SK-N-SH treated with all-trans-retinoic acid at 6 μM for 48 hours (cell line): ENCODE measurements at regions not wholly inside any gene's neighbourhood (a gene's known extent, or its start where the extent isn't known, plus 50 kb on each side); places are given as distances from the start of the nearest gene placed in this dataset.

Experiments used
- CREB5 ChIP-seq: fragments of 250-450 bp; sonication (Bioruptor Pico); IDR thresholded peaks from 2 replicates; pipeline ENCODE4 v1.5.1; 2020; ENCODE audit warnings: low read depth, mild to moderate bottlenecking, moderate library complexity
- CSRNP3 ChIP-seq: fragments of 250-450 bp; sonication (Bioruptor Pico); IDR thresholded peaks from 2 replicates; pipeline ENCODE4 v1.5.1; 2021; ENCODE audit warnings: mild to moderate bottlenecking, moderate library complexity
- ESRRG ChIP-seq: fragments of 250-450 bp; sonication (Bioruptor Pico); IDR thresholded peaks from 2 replicates; pipeline ENCODE4 v1.6.1; 2021; ENCODE audit warnings: mild to moderate bottlenecking
- OSR1 ChIP-seq: fragments of 250-450 bp; sonication (Bioruptor Pico); IDR thresholded peaks from 2 replicates; pipeline ENCODE4 v1.8.0; 2022; ENCODE audit warnings: moderate library complexity, mild to moderate bottlenecking, inconsistent platforms
- PATZ1 ChIP-seq: fragments of 250-450 bp; sonication (Bioruptor Pico); IDR thresholded peaks from 2 replicates; pipeline ENCODE4 v1.8.0; 2020; ENCODE audit warnings: mild to moderate bottlenecking, moderate library complexity, borderline replicate concordance
- PPARA ChIP-seq: fragments of 250-450 bp; sonication (Bioruptor Pico); IDR thresholded peaks from 2 replicates; pipeline ENCODE4 v1.5.0; 2020; ENCODE audit warnings: mild to moderate bottlenecking, borderline replicate concordance
- SNAI2 ChIP-seq: fragments of 250-450 bp; sonication (Bioruptor Pico); IDR thresholded peaks from 2 replicates; pipeline ENCODE4 v1.5.0; 2020; ENCODE audit warnings: mild to moderate bottlenecking, moderate library complexity
- ZFP3 ChIP-seq: fragments of 250-450 bp; sonication (Bioruptor Pico); IDR thresholded peaks from 2 replicates; pipeline ENCODE4 v1.5.0; 2020; ENCODE audit warnings: mild to moderate bottlenecking, moderate library complexity
- ZFP30 ChIP-seq: fragments of 450-650 bp; formaldehyde crosslinking; IDR thresholded peaks from 2 replicates; pipeline ENCODE4 v1.5.0; 2022; ENCODE audit warnings: mild to moderate bottlenecking, moderate library complexity
- ZNF565 ChIP-seq: fragments of 450-650 bp; formaldehyde crosslinking; conservative IDR thresholded peaks from 2 replicates; pipeline ENCODE4 v1.5.0; 2020; ENCODE audit warnings: low read depth, mild to moderate bottlenecking, moderate library complexity

GRCh38 chr2:209321076-209321475, 102.8 kb upstream of the MAP2 start:
- TF ChIP-seq OSR1 = no peak
- no peak for TF ChIP-seq PATZ1
- TF ChIP-seq ZFP30 (CRISPR knock-in tag) = no peak
- no peak for TF ChIP-seq ZNF565 (CRISPR knock-in tag)
- no peak for TF ChIP-seq SNAI2
- TF ChIP-seq CREB5 (CRISPR knock-in tag) = no peak
- no peak for TF ChIP-seq ZFP3 (CRISPR knock-in tag)
- TF ChIP-seq CSRNP3 (CRISPR knock-in tag) = no peak
- no peak for TF ChIP-seq ESRRG
- no peak for TF ChIP-seq PPARA
